Endothelial cell of umbilical vein (primary cell): ENCODE measurements at regions not wholly inside any gene's neighbourhood (a gene's known extent, or its start where the extent isn't known, plus 50 kb on each side); places are given as distances from the start of the nearest gene placed in this dataset.

Source experiments
- BruUV-seq: library from RNA; stranded (reverse); fragments of 400-500 nt; replicated peaks from 2 replicates; lab custom pipeline; 2021; lab: Mats Ljungman, UMichigan
- CTCF ChIA-PET: fragments of 300-600, 350-600 bp; sonication (Branson Sonifier 250); formaldehyde crosslinking; loops from one replicate; lab custom pipeline; 2021; ENCODE audit warnings: antibody characterized with exemption, inconsistent platforms; lab: Charles Lee
- POLR2A ChIA-PET: fragments of 300-600, 350-600 bp; sonication (Branson Sonifier 250); formaldehyde crosslinking; loops from one replicate; lab custom pipeline; 2021; ENCODE audit warnings: antibody characterized with exemption, inconsistent platforms; lab: Charles Lee
- DNase-seq: peaks from one replicate; pipeline ENCODE4 v3.0.0-alpha.2; 2011; ENCODE audit warnings: low read depth, low spot score
- FAIRE-seq: peaks from 2 replicates; lab custom pipeline; 2011; peaks lifted over from hg19 to GRCh38; lab: Jason Lieb, UNC
- H2AFZ ChIP-seq: 2 replicates; pipeline ENCODE4 v1.6.0; 2012; ENCODE audit warnings: low read depth, low read length, control low read depth, inconsistent platforms
- H3K27ac ChIP-seq: 2 replicates; pipeline ENCODE4 v1.5.1; 2011; ENCODE audit warnings: low read depth, mild to moderate bottlenecking, control low read depth, low read length, moderate library complexity; ENCODE audit not compliant: insufficient read depth
- H3K27me3 ChIP-seq, 2 experiments: 2 replicates each; pipeline versions ENCODE4 v1.6.0 to v1.6.1; 2011; ENCODE audit warnings: low read length in 2 of 2, mixed read lengths in 1 of 2; ENCODE audit not compliant: control insufficient read depth in 2 of 2, insufficient read depth in 2 of 2
- H3K36me3 ChIP-seq, 2 experiments: 2 replicates in 1 of 2; 3 replicates in 1 of 2; pipeline ENCODE4 v1.5.1; 2011; ENCODE audit warnings: low read length in 2 of 2, mild to moderate bottlenecking in 1 of 2, moderate library complexity in 1 of 2; ENCODE audit not compliant: control insufficient read depth in 2 of 2, insufficient read depth in 2 of 2; ENCODE audit errors: extremely low read depth in 1 of 2
- H3K4me1 ChIP-seq: 3 replicates; pipeline ENCODE4 v1.5.1; 2011; ENCODE audit warnings: mild to moderate bottlenecking, low read length; ENCODE audit not compliant: control insufficient read depth, insufficient read depth; ENCODE audit errors: extremely low read depth
- H3K4me2 ChIP-seq: 2 replicates; pipeline ENCODE4 v1.6.1; 2011; ENCODE audit warnings: low read length, control low read depth, mixed read lengths; ENCODE audit not compliant: insufficient read depth
- H3K4me3 ChIP-seq, 3 experiments: fragments of 200-600 bp in 1 of 3; sonication (generic), shearing (Covaris generic) in 1 of 3; replicated peaks in 1 of 3; 2 replicates each; pipeline ENCODE4 v1.5.1; 2011 to 2016; ENCODE audit warnings: control low read depth in 3 of 3, low read length in 3 of 3, mild to moderate bottlenecking in 2 of 3, inconsistent platforms in 1 of 3, low read depth in 1 of 3, moderate library complexity in 1 of 3; ENCODE audit not compliant: insufficient read depth in 1 of 3
- H3K79me2 ChIP-seq: 2 replicates; pipeline ENCODE4 v1.6.0; 2012; ENCODE audit warnings: low read length, inconsistent platforms; ENCODE audit not compliant: control insufficient read depth, insufficient read depth
- H3K9ac ChIP-seq: replicated peaks from 2 replicates; pipeline ENCODE3; 2011; ENCODE audit warnings: low read length, control low read depth; ENCODE audit not compliant: insufficient read depth; ENCODE audit errors: extremely low read depth
- H3K9me1 ChIP-seq: replicated peaks from 3 replicates; pipeline ENCODE4 v1.6.0; 2011; ENCODE audit warnings: mild to moderate bottlenecking, low read length; ENCODE audit not compliant: control insufficient read depth, insufficient read depth; ENCODE audit errors: extremely low read depth
- H3K9me3 ChIP-seq: replicated peaks from 2 replicates; pipeline ENCODE4 v1.5.1; 2012; ENCODE audit warnings: low read length, inconsistent platforms; ENCODE audit not compliant: control insufficient read depth, insufficient read depth
- H4K20me1 ChIP-seq: replicated peaks from 2 replicates; pipeline ENCODE3; 2011; ENCODE audit warnings: mild to moderate bottlenecking, low read length; ENCODE audit not compliant: control insufficient read depth, insufficient read depth; ENCODE audit errors: extremely low read depth
- CTCF ChIP-seq, 2 donors: IDR thresholded peaks; 1 replicate in 1 of 2; 2 replicates in 1 of 2; pipeline ENCODE4 v1.5.1; 2011; ENCODE audit warnings: low read length in 2 of 2, mild to moderate bottlenecking in 2 of 2, moderate library complexity in 2 of 2, control low read depth in 1 of 2, inconsistent platforms in 1 of 2, low read depth in 1 of 2; ENCODE audit not compliant: insufficient read depth in 1 of 2; ENCODE audit errors: extremely low read depth in 1 of 2
- EZH2 ChIP-seq: IDR thresholded peaks from 2 replicates; pipeline ENCODE4 v1.6.1; 2012; ENCODE audit warnings: borderline replicate concordance, low read depth, mild to moderate bottlenecking, moderate library complexity, low read length, inconsistent platforms; ENCODE audit not compliant: severe bottlenecking
- FOS ChIP-seq: IDR thresholded peaks from 2 replicates; pipeline ENCODE4 v1.6.1; 2011; ENCODE audit warnings: mild to moderate bottlenecking, low read length, moderate library complexity, borderline replicate concordance; ENCODE audit not compliant: insufficient read depth
- GATA2 ChIP-seq: IDR thresholded peaks from 2 replicates; pipeline ENCODE4 v1.7.0; 2011; ENCODE audit warnings: low read depth, mild to moderate bottlenecking, moderate library complexity, mixed read lengths, low read length; ENCODE audit not compliant: insufficient read length, insufficient read depth
- JUN ChIP-seq: IDR thresholded peaks from 2 replicates; pipeline ENCODE4 v1.6.1; 2011; ENCODE audit warnings: borderline replicate concordance, low read depth; ENCODE audit not compliant: insufficient read length, insufficient read depth
- MAX ChIP-seq: IDR thresholded peaks from 2 replicates; pipeline ENCODE4 v1.6.1; 2011; ENCODE audit not compliant: insufficient read depth, insufficient read length
- MYC ChIP-seq: IDR thresholded peaks from one replicate; pipeline ENCODE4 v1.6.1; 2011; ENCODE audit warnings: mild to moderate bottlenecking, low read depth, low read length
- POLR2A ChIP-seq: IDR thresholded peaks from 2 replicates; pipeline ENCODE4 v1.6.1; 2012; ENCODE audit warnings: low read depth, mild to moderate bottlenecking, control low read depth, low read length
- POLR2AphosphoS5 ChIP-seq: IDR thresholded peaks from 2 replicates; pipeline ENCODE4 v1.6.1; 2012; ENCODE audit warnings: low read depth, mild to moderate bottlenecking, control low read depth, low read length, moderate library complexity; ENCODE audit not compliant: insufficient read depth
- dilution Hi-C: fragments of 300-500 bp; cut with MboI; formaldehyde crosslinking; loops from one replicate; pipeline ENCODE4 v1.15.0; 2019; ENCODE audit warnings: low sequenced_read_pairs; ENCODE audit not compliant: extremely low pct_ligation_motif_present
- intact Hi-C: fragments of 100-400 bp; cut with micrococcal nuclease; formaldehyde crosslinking; loops from one replicate; pipeline ENCODE4 v1.10.0; 2022

DNA sequence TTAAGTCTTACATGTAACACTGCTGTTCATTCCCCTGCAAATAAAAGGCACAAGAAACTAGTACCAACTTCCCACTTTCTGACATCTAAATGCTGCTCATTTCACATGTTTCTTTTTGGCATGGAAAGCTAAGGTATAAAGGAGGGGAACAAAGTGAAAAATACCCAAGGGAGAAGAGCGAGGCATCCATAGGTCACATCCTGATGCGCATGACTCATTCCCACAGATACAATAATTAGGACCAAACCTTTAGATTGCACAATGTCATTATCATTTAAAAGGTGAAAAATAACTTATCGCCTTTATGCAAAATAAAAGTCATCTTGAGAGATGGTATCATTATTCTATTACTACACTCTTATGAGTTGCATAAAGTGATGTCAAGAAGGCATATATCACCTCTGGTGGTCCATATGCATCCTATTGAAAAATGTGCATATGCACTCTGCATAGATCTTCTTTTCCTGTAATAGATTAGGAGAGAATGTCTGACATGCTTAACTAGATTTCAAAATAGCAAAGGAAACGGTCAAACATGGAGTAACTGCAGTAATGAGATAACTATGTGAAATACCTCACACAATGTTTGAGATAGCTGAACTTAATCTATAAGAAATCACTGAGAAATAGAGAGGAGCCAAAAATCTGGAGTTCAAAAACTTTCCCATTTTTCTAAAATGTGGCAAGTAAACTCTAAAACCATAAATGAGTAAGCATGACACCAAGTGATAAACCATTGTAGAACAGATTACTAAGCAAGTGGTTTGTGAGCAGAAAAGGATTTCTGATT lies 382.5 kb upstream of the TMTC1 start:
- Histone ChIP-seq H3K4me1 (no peaks in the 10 kb centered on the region), H3K27ac (no peak overlapping the region), H3K36me3 (no peaks in the 10 kb centered on the region), H3K27me3 (peaks cover 8 to 20% of the 10 kb centered on the region in 2 experiments), H3K4me2 (no peak overlapping the region), H4K20me1 (no peaks in the 10 kb centered on the region), H3K4me3 (no peak overlapping the region), H2AFZ (no peak overlapping the region), H3K79me2 (no peaks in the 10 kb centered on the region), H3K9me3 (no peaks in the 10 kb centered on the region), H3K9ac (no peak overlapping the region), H3K9me1 (no peaks in the 10 kb centered on the region)
- no peak for DNase-seq
- no TSS peak for BruUV-seq
- POLR2A ChIA-PET: no interaction called here
- FAIRE-seq: no peak
- TF ChIP-seq GATA2: no peak
- no peak for TF ChIP-seq POLR2AphosphoS5
- no peak for TF ChIP-seq EZH2
- TF ChIP-seq MAX: no peak
- no peak for TF ChIP-seq FOS
- no peak for TF ChIP-seq JUN
- TF ChIP-seq POLR2A: no peak
- no peak for TF ChIP-seq MYC
- TF ChIP-seq CTCF (IDR thresholded peaks at IDR 0.05; ENCODE audit: extremely low read depth in 1 of 2, insufficient read depth in 1 of 2, low read depth in 1 of 2, low read length in 2 of 2): no peak
- CTCF ChIA-PET: no interaction called here
- intact Hi-C loops (no loop called here), dilution Hi-C loops (no loop called here)
